ENCODE measurements at regions not wholly inside any gene's neighbourhood (a gene's known extent, or its start where the extent isn't known, plus 50 kb on each side); places are given as distances from the start of the nearest gene placed in this dataset.

DNA sequence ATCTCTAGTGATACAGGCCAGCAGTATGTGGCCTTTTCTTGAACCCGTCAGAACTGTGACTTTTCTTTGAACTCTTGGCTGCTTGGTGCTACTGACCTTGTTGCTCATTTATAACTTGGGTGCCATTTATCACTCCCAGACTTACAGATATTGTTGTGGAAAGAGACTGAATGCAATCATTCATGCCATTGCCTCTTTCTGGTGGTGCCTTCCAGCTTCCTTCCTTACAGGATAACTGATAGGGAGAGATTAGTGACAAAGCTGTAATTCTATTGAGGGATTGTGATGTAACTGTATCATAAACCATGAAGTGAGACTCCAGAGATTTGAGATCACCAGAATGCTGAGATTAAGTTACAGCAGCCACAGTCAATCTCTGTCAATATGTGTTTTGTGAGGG, 256.5 kb downstream of the USP25 start:
- DNase-seq (ENCODE audit: low read depth): no peak

DNA sequence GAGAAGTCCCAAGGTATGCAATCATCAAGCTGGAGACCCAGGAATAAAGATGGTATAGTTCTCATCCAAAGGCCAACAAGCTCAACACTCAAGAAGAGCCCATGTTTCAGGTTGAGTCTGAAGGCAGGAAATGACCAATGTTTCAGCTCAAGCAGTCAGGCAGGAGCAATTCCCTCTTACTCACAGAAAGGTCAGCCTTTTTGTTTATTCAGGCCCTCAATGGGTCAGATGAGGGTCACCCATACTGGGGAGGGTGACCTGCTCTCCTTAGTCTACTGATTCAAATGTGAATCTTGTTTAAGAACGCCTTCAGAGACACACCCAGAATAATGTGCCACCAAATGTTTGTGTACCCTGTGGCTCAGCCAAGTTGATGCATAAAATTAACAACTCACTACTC, 262.4 kb downstream of the USP25 start:
- DNase-seq (ENCODE audit: low read depth): no peak
- TF ChIP-seq, protein P1, sequence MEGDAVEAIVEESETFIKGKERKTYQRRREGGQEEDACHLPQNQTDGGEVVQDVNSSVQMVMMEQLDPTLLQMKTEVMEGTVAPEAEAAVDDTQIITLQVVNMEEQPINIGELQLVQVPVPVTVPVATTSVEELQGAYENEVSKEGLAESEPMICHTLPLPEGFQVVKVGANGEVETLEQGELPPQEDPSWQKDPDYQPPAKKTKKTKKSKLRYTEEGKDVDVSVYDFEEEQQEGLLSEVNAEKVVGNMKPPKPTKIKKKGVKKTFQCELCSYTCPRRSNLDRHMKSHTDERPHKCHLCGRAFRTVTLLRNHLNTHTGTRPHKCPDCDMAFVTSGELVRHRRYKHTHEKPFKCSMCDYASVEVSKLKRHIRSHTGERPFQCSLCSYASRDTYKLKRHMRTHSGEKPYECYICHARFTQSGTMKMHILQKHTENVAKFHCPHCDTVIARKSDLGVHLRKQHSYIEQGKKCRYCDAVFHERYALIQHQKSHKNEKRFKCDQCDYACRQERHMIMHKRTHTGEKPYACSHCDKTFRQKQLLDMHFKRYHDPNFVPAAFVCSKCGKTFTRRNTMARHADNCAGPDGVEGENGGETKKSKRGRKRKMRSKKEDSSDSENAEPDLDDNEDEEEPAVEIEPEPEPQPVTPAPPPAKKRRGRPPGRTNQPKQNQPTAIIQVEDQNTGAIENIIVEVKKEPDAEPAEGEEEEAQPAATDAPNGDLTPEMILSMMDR (IDR thresholded peaks at IDR 0.05; ENCODE audit: low read length, missing control alignments): no peak
- no peak overlapping the region for H3K4me3 ChIP-seq (replicated peaks; ENCODE audit: low read depth, low read length)

More for the DNA sequence above, 256.5 kb downstream of the USP25 start:
- H3K4me3 ChIP-seq (replicated peaks; ENCODE audit: low read depth, low read length): no peak overlapping the region
- TF ChIP-seq, protein P1 (IDR thresholded peaks at IDR 0.05; ENCODE audit: low read length, missing control alignments): no peak

DNA sequence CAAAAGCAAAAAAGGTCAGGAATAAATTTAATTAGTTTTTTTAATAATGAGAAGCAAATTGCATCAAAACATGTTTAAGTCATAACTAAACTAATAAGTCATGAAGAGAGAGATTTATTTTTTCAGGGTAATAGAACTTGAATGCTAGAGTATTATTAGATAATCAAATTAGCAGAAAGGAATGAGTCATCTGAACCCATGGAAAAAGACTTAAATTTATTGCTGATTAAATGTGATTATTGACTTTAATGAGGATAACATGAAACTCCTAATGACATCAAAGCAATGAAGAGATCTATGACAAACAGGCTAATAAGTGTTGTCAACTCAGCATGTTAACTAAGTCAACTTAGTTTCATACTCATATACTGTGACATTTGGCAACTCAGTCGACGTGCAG, 264.2 kb downstream of the USP25 start:
- no peak for DNase-seq (ENCODE audit: low read depth)
- TF ChIP-seq, protein P1 (IDR thresholded peaks at IDR 0.05; ENCODE audit: low read length, missing control alignments): no peak
- no peak overlapping the region for H3K4me3 ChIP-seq (replicated peaks; ENCODE audit: low read depth, low read length)

DNA sequence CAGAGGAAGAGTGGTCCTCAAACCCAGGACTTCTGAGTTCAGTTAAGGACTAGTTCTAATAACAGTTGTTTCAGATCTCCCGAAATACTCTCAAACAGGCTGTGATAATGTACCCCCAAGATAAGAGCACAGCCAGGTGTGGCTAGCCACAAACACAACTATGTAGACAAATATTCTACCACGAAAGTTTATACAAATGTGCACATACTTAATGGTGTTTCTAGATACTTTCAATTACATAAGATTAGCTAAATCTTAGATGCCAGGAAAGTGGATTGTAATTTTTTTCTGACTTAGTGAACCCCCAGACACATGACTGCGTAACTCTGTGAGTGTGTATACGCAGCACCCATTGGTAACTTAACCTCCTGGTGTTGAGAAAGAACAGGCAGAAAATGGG, 270.0 kb downstream of the USP25 start:
- no peak for DNase-seq (ENCODE audit: low read depth)
- TF ChIP-seq, protein P1 (IDR thresholded peaks at IDR 0.05; ENCODE audit: low read length, missing control alignments): no peak

DNA sequence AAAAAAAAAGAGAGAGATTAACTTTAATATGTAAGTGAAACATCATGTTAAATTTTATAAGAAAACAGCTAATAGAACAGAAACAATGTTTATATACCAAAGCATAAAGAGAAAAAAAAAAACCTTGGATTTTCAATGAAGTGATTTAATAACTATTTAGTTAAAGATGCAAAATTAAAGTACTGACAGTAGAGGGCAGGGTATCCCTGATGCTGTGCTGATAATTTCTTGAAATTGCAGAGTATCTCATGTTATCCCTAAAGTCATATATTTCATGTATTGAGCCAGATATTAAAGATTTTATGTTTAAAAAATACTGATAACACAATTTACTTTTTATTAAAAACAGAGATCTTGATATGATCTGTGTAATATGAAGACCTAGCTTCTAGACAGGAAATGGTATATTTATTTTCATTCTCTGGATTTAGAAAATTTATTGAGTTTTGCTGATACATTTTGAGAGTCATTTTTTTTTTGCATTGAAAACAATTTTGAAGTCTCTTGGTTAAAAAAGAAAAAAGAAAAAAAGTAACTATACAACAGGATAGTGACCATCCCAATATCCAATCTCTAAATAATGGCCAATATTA, 273.2 kb downstream of the USP25 start:
- peak; percentile 57 for DNase-seq (ENCODE audit: low read depth)
- TF ChIP-seq, protein P1 (IDR thresholded peaks at IDR 0.05; ENCODE audit: low read length, missing control alignments): peak; percentile 55
- H3K4me3 ChIP-seq (replicated peaks; ENCODE audit: low read depth, low read length): no peak overlapping the region

More for the DNA sequence above, 270.0 kb downstream of the USP25 start:
- no peak overlapping the region for H3K4me3 ChIP-seq (replicated peaks; ENCODE audit: low read depth, low read length)

DNA sequence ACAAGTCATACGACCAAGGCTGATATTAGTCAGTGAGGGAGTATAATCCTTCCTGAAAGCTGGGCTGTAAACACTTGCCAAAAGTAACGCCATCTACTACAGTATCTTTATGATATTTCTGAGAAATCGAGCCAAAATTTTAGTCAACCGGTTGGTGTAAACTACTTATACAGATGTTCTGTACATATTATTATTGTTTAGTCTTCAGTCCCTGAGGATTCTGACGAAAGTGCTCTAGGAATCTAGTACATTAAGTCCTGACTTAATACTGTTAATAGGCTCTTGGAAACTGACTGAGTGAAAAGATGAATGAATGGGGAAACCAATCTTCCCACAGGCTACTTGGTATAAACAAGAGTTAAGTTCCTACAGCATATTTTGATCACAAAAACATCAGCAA, 274.3 kb downstream of the USP25 start:
- no peak for DNase-seq (ENCODE audit: low read depth)

More for the DNA sequence above, 274.3 kb downstream of the USP25 start:
- TF ChIP-seq, protein P1 (IDR thresholded peaks at IDR 0.05; ENCODE audit: low read length, missing control alignments): no peak
- H3K4me3 ChIP-seq (replicated peaks; ENCODE audit: low read depth, low read length): no peak overlapping the region

Measured in fibroblast of pulmonary artery (primary cell).